Kidney (tissue), 13 donors: ENCODE measurements at regions not wholly inside any gene's neighbourhood (a gene's known extent, or its start where the extent isn't known, plus 50 kb on each side); places are given as distances from the start of the nearest gene placed in this dataset.

Experiments used
- DNase-seq, 5 donors: peaks; one replicate each; pipeline ENCODE4 v3.0.0-alpha.2; 2013 to 2020
- FAIRE-seq: peaks from 2 replicates; lab custom pipeline; 2012; peaks lifted over from hg19 to GRCh38; lab: Jason Lieb, UNC
- H3K27ac ChIP-seq, 2 donors: one replicate each; pipeline ENCODE4 v1.7.0; 2013; ENCODE audit warnings: low read depth in 2 of 2, low read length in 2 of 2, inconsistent platforms in 1 of 2
- H3K27me3 ChIP-seq: one replicate; pipeline ENCODE4 v1.7.1; 2013; ENCODE audit warnings: low read length, inconsistent platforms; ENCODE audit not compliant: control insufficient read depth, insufficient read depth
- H3K36me3 ChIP-seq, 3 donors: one replicate each; pipeline versions ENCODE4 v1.7.0 to v1.7.1; 2013; ENCODE audit warnings: low read length in 3 of 3, control low read depth in 1 of 3, inconsistent platforms in 1 of 3; ENCODE audit not compliant: insufficient read depth in 3 of 3, control insufficient read depth in 2 of 3
- H3K4me1 ChIP-seq, 3 donors: one replicate each; pipeline versions ENCODE4 v1.7.0 to v1.7.1; 2013; ENCODE audit warnings: low read length in 3 of 3, inconsistent platforms in 1 of 3, low read depth in 1 of 3; ENCODE audit not compliant: control insufficient read depth in 2 of 3, insufficient read depth in 2 of 3
- H3K4me3 ChIP-seq, 3 donors: one replicate each; pipeline versions ENCODE4 v1.7.0 to v1.8.1; 2013; ENCODE audit warnings: low read length in 3 of 3, control low read depth in 1 of 3, inconsistent platforms in 1 of 3
- H3K9ac ChIP-seq, 3 donors: one replicate each; pipeline versions ENCODE4 v1.7.0 to v1.7.1; 2013; ENCODE audit warnings: low read length in 3 of 3, control low read depth in 1 of 3, inconsistent platforms in 1 of 3
- H3K9me3 ChIP-seq, 3 donors: one replicate each; pipeline versions ENCODE4 v1.7.0 to v1.7.1; 2013; ENCODE audit warnings: low read length in 3 of 3, control low read depth in 1 of 3, inconsistent platforms in 1 of 3; ENCODE audit not compliant: control insufficient read depth in 2 of 3, insufficient read depth in 1 of 3
- CTCF ChIP-seq: IDR thresholded peaks from 3 replicates; pipeline ENCODE4 v1.5.1; 2012; ENCODE audit warnings: mild to moderate bottlenecking, moderate library complexity, borderline replicate concordance; ENCODE audit not compliant: insufficient read depth; ENCODE audit errors: extremely low read depth
- intact Hi-C: fragments of 100-400 bp; cut with DNase I; formaldehyde crosslinking; loops from one replicate; pipeline ENCODE4 v1.11.1; 2022
- donor health status: control.
- donor health status: control.
- donor health status: control.
- donor health status: control.
- donor health status: control.
- donor health status: DM: yes; HTN: yes; CAD: no.
- donor health status: Normal renal cell carcinoma (clear cell type).

DNA sequence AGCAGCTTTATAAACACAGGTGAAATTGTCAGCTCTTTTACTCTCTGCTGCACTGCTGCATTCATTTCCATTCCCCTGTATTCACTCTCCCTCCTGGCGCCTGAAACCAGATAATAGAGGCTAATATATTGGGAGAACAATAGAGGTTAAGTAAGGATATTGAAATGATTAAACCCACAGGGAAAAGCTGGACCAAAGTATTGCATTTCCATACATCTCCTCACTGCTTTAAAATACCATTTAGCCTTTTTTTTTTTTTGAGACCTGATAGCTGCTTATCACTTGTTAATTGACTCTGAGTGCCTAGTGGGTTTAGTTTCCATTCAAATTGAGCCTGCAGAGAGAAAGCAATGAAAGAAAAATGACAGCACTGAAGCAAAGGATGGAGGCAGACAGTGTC is 540.5 kb upstream of the IMPG1 start:
- intact Hi-C loops: no loop called here
- DNase-seq (no peak), FAIRE-seq (no peak)

GRCh38 chr6:76609160-76609559 is 536.7 kb upstream of the IMPG1 start:
- Histone ChIP-seq H3K4me1 (no peaks in the 10 kb centered on the region), H3K27ac (no peak overlapping the region), H3K27me3 (no peaks in the 10 kb centered on the region), H3K9ac (no peak overlapping the region), H3K9me3 (no peaks in the 10 kb centered on the region), H3K36me3 (no peaks in the 10 kb centered on the region), H3K4me3 (no peak overlapping the region)
- DNase-seq (no peak), FAIRE-seq (no peak)
- intact Hi-C loops: no loop called here
- TF ChIP-seq CTCF: no peak

More for the DNA sequence above, 540.5 kb upstream of the IMPG1 start:
- H3K4me3 ChIP-seq: no peak overlapping the region
- no peaks in the 10 kb centered on the region for H3K4me1 ChIP-seq
- H3K27ac ChIP-seq: no peak overlapping the region
- no peaks in the 10 kb centered on the region for H3K27me3 ChIP-seq
- no peak for TF ChIP-seq CTCF
- H3K9me3 ChIP-seq: no peaks in the 10 kb centered on the region
- H3K36me3 ChIP-seq: no peaks in the 10 kb centered on the region
- H3K9ac ChIP-seq: no peak overlapping the region

DNA sequence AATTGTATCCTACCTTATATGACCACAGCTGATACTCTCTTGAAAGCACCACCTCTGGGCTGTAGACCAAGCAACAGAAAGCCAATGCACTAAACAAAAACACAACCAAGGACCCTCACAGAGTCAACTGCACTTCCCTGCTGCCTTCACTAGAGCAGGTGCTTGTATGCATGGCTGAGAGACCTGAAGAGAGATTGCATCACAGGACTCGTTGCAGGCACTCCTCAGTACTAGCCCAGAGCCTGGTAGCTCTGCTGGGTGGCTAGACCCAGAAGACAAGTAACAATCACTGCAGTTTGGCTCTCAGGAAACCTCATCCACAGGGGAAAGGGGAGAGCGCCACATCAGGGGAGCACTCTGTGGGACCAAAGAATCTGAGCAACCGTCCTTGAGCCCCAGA is 521.6 kb upstream of the IMPG1 start:
- Histone ChIP-seq H3K27ac (no peak overlapping the region), H3K9me3 (no peaks in the 10 kb centered on the region), H3K4me3 (no peak overlapping the region), H3K27me3 (no peaks in the 10 kb centered on the region), H3K9ac (no peak overlapping the region), H3K4me1 (no peaks in the 10 kb centered on the region), H3K36me3 (no peaks in the 10 kb centered on the region)
- TF ChIP-seq CTCF: no peak
- FAIRE-seq (no peak), DNase-seq (no peak)
- intact Hi-C loops: no loop called here

GRCh38 chr6:76593668-76594067 is 521.2 kb upstream of the IMPG1 start:
- Histone ChIP-seq H3K9me3 (no peaks in the 10 kb centered on the region), H3K9ac (no peak overlapping the region), H3K4me3 (no peak overlapping the region), H3K4me1 (no peaks in the 10 kb centered on the region), H3K27ac (no peak overlapping the region), H3K27me3 (no peaks in the 10 kb centered on the region), H3K36me3 (no peaks in the 10 kb centered on the region)
- DNase-seq (peak in 1 of 5 donors; percentile 37), FAIRE-seq (no peak)
- no peak for TF ChIP-seq CTCF
- intact Hi-C loops: no loop called here
